ENCODE measurements at regions not wholly inside any gene's neighbourhood (a gene's known extent, or its start where the extent isn't known, plus 50 kb on each side); places are given as distances from the start of the nearest gene placed in this dataset.

DNA sequence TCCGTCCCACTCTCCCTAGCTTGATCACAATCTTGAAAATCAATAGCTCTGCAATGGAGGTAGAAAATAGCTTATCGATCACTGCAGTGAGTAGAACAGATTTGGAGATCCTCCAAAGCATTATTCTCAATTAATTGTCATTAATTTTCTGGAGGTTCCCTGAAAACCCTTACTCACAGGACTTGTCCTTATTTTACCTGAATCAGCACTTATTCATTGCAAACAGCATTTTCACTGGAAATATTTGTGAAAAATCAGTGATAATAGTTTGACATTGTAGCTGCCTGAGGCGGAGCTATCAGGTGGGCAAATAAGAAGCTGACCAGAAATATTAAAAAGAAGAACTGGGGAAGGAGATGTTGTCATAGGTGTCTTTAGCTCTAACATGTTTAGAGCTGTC is 294.6 kb upstream of the ZSWIM2 start:
- TF ChIP-seq EP300 (IDR thresholded peaks at IDR 0.05) = no peak
- H3K27me3 ChIP-seq = no peaks in the 10 kb centered on the region
- DNase-seq (ENCODE audit: low spot score in 2 of 2) = no peak
- no peaks in the 10 kb centered on the region for H3K36me3 ChIP-seq
- H3K4me3 ChIP-seq = no peak overlapping the region
- WGBS = 96% methylated on average over 3 of the region's 3 CpGs
- H3K4me1 ChIP-seq = no peaks in the 10 kb centered on the region
- H3K27ac ChIP-seq = no peak overlapping the region
- no peaks in the 10 kb centered on the region for H3K9me3 ChIP-seq

DNA sequence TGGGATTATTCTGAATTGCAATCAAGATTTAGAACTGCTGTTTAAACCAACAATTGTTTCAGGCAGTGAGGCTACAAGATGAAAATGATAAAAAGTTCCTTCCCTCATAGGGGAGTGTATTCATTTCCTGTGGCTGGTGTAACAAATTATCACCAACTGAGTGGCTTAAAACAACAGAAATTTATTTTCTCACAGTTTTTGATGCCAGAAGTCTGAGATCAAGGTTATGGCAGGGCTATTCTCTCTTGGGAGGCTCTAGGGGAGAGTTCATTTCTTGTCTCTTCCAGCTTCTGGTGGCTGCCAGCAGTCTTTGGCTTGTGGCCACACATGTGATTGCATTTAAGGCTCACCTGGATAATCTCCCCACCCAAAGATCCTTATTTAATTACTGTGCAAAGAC is 290.5 kb upstream of the ZSWIM2 start:
- no peaks in the 10 kb centered on the region for H3K9me3 ChIP-seq
- no peak overlapping the region for H3K27ac ChIP-seq
- no peaks in the 10 kb centered on the region for H3K4me1 ChIP-seq
- TF ChIP-seq, protein P1, sequence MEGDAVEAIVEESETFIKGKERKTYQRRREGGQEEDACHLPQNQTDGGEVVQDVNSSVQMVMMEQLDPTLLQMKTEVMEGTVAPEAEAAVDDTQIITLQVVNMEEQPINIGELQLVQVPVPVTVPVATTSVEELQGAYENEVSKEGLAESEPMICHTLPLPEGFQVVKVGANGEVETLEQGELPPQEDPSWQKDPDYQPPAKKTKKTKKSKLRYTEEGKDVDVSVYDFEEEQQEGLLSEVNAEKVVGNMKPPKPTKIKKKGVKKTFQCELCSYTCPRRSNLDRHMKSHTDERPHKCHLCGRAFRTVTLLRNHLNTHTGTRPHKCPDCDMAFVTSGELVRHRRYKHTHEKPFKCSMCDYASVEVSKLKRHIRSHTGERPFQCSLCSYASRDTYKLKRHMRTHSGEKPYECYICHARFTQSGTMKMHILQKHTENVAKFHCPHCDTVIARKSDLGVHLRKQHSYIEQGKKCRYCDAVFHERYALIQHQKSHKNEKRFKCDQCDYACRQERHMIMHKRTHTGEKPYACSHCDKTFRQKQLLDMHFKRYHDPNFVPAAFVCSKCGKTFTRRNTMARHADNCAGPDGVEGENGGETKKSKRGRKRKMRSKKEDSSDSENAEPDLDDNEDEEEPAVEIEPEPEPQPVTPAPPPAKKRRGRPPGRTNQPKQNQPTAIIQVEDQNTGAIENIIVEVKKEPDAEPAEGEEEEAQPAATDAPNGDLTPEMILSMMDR (IDR thresholded peaks at IDR 0.05) = no peak
- TF ChIP-seq POLR2A (IDR thresholded peaks at IDR 0.05) = no peak
- H3K36me3 ChIP-seq = no peaks in the 10 kb centered on the region
- no peak for DNase-seq (ENCODE audit: low spot score in 2 of 2)
- no peak overlapping the region for H3K4me3 ChIP-seq
- no peaks in the 10 kb centered on the region for H3K27me3 ChIP-seq

DNA sequence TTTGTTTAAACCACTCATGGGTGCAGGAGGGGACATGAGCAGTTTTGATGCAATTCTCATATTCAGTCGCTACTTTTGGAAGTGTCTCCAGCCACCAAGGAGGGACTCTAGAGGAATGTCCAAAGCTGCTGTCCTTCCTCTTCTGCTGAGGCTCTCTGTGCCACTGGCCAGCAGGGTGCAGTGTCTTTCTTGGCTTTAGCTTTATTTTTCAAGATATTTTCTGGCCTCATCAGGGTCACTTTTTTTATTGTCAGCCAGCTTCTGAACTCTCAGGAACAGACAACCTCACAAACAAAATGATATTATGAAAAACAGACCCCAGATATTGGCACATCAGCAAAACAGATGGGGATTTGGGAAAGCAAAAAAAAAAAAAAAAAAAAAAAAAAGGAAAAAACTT is 289.3 kb upstream of the ZSWIM2 start:
- WGBS = 27% methylated on average over 1 of the region's 1 CpG
- TF ChIP-seq POLR2AphosphoS5 (IDR thresholded peaks at IDR 0.05) (no peak), EP300 (IDR thresholded peaks at IDR 0.05) (no peak), POLR2A (IDR thresholded peaks at IDR 0.05) (no peak)
- TF ChIP-seq, protein P1 (IDR thresholded peaks at IDR 0.05) = no peak
- no peak for DNase-seq (ENCODE audit: low spot score in 2 of 2)

DNA sequence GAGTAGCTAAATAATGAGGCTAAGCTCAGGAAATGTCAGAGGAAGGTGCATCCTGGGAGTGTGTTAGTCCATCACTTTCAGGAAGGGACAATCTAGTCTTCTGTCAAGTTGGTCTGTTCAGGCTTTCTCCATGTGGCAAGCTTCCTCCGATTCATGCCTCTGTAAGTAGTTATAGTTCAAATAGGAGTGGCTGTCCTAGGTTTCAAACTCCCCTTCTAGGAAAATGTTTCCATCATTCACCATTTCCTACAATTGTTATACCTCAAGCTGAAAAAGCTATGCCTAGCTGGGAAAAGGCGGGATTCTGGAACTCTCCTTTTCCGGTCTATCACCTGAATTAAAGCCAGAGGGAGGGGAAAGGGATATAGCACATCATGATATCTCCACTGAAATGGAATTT is 287.7 kb upstream of the ZSWIM2 start:
- H3K36me3 ChIP-seq = no peaks in the 10 kb centered on the region
- no peaks in the 10 kb centered on the region for H3K4me1 ChIP-seq
- TF ChIP-seq POLR2A (IDR thresholded peaks at IDR 0.05) = no peak
- TF ChIP-seq, protein P1 (IDR thresholded peaks at IDR 0.05) = no peak
- no peak for TF ChIP-seq EP300 (IDR thresholded peaks at IDR 0.05)
- no peak for TF ChIP-seq POLR2AphosphoS5 (IDR thresholded peaks at IDR 0.05)
- H3K27ac ChIP-seq = no peak overlapping the region
- no peaks in the 10 kb centered on the region for H3K27me3 ChIP-seq
- no peak overlapping the region for H3K4me3 ChIP-seq
- WGBS = 80% methylated on average over 3 of the region's 3 CpGs
- H3K9me3 ChIP-seq = no peaks in the 10 kb centered on the region
- no peak for DNase-seq (ENCODE audit: low spot score in 2 of 2)

More for the DNA sequence above, 289.3 kb upstream of the ZSWIM2 start:
- Histone ChIP-seq H3K27me3 (no peaks in the 10 kb centered on the region), H3K9me3 (no peaks in the 10 kb centered on the region), H3K4me3 (no peak overlapping the region), H3K27ac (no peak overlapping the region), H3K36me3 (no peaks in the 10 kb centered on the region), H3K4me1 (no peaks in the 10 kb centered on the region)

DNA sequence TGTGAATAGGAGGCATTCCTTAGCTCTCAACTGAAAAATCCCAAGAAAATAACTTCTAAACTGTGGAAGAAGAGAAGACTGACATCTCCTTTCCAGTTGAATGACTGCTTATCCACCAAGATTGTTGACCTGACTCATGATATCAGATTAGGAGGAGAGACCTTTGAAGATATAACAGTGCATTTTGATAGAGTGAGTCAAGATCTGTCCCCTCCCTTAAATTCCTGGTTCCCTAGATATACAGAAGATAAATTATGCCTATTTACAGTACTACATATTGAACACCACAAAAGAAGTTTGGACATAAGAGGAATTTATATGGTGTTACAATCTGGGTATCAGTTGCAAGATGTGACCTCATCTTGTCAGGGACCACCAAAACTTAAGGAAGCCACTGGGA is 285.3 kb upstream of the ZSWIM2 start:
- Histone ChIP-seq H3K4me3 (no peak overlapping the region), H3K27ac (no peak overlapping the region), H3K4me1 (no peaks in the 10 kb centered on the region), H3K36me3 (no peaks in the 10 kb centered on the region), H3K9me3 (no peaks in the 10 kb centered on the region), H3K27me3 (no peaks in the 10 kb centered on the region)
- TF ChIP-seq POLR2A (IDR thresholded peaks at IDR 0.05) (no peak), EP300 (IDR thresholded peaks at IDR 0.05) (no peak), POLR2AphosphoS5 (IDR thresholded peaks at IDR 0.05) (no peak)
- TF ChIP-seq, protein P1 (IDR thresholded peaks at IDR 0.05) = no peak
- no peak for DNase-seq (ENCODE audit: low spot score in 2 of 2)

DNA sequence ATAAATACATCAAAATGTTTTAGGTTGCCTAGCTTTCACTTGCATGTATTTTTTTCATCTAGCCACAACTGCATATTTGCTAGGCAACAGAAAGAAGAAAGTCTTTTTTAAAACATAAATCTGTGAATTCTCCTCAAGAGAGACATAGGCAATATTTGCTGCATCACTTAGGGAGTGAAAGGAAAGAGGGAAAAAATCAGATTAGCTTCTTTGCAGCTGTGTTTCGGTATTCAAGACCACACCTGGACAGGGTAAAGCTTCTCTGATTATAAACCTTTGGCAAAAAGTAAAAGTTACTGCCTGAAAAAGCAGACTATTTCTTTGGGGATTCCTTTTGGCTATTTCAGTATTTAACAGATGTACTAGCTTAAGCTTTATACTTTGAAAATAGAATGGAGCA is 280.9 kb upstream of the ZSWIM2 start:
- no peaks in the 10 kb centered on the region for H3K4me1 ChIP-seq
- no peaks in the 10 kb centered on the region for H3K9me3 ChIP-seq
- no peak for DNase-seq (ENCODE audit: low spot score in 2 of 2)
- H3K36me3 ChIP-seq = no peaks in the 10 kb centered on the region
- TF ChIP-seq POLR2AphosphoS5 (IDR thresholded peaks at IDR 0.05) (no peak), POLR2A (IDR thresholded peaks at IDR 0.05) (no peak), EP300 (IDR thresholded peaks at IDR 0.05) (no peak)
- TF ChIP-seq, protein P1 (IDR thresholded peaks at IDR 0.05) = no peak
- 68% methylated on average over 1 of the region's 1 CpG for WGBS
- no peak overlapping the region for H3K4me3 ChIP-seq
- H3K27me3 ChIP-seq = no peaks in the 10 kb centered on the region
- H3K27ac ChIP-seq = no peak overlapping the region

Data from suprapubic skin (tissue), 4 donors.